ENCODE measurements at regions not wholly inside any gene's neighbourhood (a gene's known extent, or its start where the extent isn't known, plus 50 kb on each side); places are given as distances from the start of the nearest gene placed in this dataset.

DNA sequence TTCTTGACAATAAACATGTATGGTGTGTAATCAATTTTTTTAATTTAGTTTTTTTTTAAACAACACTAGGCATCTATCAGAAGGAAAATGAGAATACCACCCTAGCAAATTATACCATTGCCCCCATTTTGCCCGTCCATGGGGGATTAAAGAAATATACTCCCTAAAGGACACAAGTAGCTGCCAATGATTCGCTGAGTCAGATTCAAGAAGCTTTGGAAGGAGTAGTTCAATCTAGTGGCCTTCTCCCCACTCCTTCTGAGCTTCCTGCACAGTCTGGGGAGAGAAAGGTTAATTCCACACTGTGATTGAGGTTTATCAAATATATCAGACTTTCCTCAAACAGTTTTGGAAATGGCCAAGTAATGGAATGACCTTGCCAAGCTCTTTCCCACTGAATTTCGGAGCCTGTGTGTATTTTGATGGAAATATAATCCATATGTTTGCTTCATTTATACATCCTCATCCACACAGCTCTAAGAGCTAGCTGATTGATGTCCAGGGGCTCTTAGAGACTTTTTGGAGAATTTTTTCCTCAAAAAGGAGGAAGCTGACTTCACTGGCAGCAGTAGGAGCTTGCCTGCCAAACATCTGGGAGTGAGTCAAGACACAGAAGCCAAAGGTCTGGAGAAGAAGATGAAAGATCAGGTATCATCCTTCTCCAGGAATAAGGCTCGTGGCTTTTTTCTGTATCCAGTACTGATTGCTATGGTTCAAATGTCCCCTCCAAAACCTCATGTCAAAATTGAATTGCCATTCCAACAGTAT lies 478.5 kb upstream of the PROK2 start:
- Histone ChIP-seq H3K9ac (no peak overlapping the region), H3K4me1 (peaks cover 34 to 55% (median 51%) of the 10 kb centered on the region in 10 experiments), H4K20me1 (peaks cover 0 to 4% (median 0%) of the 10 kb centered on the region in 11 experiments; a peak in 1 of 22 replicates), H3K27ac (no peak overlapping the region), H3K27me3 (peaks cover 0 to 22% (median 4%) of the 10 kb centered on the region in 11 experiments; a peak in 5 of 22 replicates), H3K4me2 (no peak overlapping the region), H3K36me3 (no peaks in the 10 kb centered on the region), H3K9me3 (replicated peaks in 1 of 11) (no peaks in the 10 kb centered on the region), H3K4me3 (no peak overlapping the region)
- no peak for TF ChIP-seq Cebpa-rat (IDR thresholded peaks at IDR 0.05)

DNA sequence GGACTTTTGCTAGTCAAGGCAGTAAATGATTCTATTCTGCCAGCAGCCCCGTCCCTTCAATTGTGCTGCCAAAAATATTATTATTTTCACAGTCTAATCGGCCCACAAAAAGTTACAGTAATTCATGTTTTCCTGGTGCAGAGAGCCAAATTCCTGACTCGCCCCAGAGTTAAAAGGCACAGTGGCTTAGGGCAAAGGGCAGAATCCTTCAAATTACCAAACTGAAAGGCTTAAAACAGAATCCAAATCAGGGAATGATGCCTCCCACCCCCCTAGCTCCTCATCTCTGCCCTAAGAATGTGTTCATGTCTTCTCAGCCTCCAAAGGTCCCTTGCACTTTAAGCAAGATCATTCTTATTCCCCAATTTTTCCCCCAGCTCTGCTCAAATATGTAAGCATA lies 477.8 kb upstream of the PROK2 start:
- H3K9me3 ChIP-seq (replicated peaks in 1 of 11) = peaks cover 0 to 5% (median 2%) of the 10 kb centered on the region in 11 experiments; a peak in 10 of 22 replicates
- H3K4me1 ChIP-seq = peaks cover 34 to 62% (median 56%) of the 10 kb centered on the region in 10 experiments
- no peak overlapping the region for H3K9ac ChIP-seq
- no peaks in the 10 kb centered on the region for H3K36me3 ChIP-seq
- TF ChIP-seq Cebpa-rat (IDR thresholded peaks at IDR 0.05) = no peak
- H3K4me3 ChIP-seq = no peak overlapping the region
- H4K20me1 ChIP-seq = peaks cover 0 to 4% (median 0%) of the 10 kb centered on the region in 11 experiments; a peak in 1 of 22 replicates
- no peak overlapping the region for H3K27ac ChIP-seq
- H3K4me2 ChIP-seq = 0 out of 22 replicates have a peak overlapping the region, but pooled peaks of 1 of the 11 experiments have one; percentile 39
- H3K27me3 ChIP-seq = peaks cover 0 to 22% (median 4%) of the 10 kb centered on the region in 11 experiments; a peak in 5 of 22 replicates

DNA sequence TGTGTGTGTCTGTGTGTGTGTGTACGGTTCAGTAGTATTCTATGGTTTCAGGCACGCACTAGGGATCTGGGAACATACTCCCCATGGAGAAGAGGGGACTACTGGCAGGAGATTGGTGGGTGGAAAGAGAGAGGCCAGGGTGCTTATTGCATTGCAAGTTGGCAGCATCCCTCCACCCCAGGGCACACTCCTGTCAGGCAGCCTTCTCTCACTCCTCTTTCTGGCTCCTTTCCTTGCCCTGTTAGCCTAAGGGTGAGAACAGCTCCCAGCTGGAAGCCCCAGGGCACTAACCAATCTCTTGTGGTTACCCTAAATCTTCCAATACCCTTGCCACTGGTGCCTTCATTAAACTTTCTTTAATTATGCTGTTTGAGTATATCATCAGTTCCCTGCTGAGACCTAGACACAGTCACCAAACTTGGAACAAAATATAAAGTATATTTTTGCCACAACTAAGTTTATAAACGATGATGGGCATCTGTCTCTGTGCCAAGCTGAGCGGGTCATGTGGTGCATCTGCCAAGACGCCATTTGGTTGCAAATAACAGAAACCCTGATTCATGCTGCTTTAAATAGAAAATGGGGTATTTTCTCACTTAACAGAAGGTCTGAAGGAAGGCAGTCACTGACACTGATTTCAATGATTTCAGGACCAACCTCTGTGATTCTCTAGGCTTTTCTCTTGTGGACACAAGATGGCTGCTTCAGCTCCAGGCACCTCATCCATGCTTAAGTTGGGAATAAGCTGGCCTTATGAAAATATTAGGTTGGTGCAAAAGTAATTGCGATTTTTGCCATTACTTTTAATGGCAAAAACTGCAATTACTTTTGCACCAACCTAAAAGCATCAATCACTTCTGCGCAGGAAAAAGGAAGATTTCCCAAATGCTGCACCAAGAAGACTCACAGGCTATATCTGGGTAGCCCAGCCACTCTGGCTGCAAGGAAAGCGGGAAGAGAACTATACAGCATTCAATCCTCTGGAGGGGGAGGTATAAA lies 476.9 kb upstream of the PROK2 start:
- Histone ChIP-seq H4K20me1 (peaks cover 0 to 4% (median 0%) of the 10 kb centered on the region in 11 experiments; a peak in 1 of 22 replicates), H3K4me1 (peaks cover 28 to 63% (median 58%) of the 10 kb centered on the region in 10 experiments), H3K9me3 (replicated peaks in 1 of 11) (peaks cover 0 to 10% (median 4%) of the 10 kb centered on the region in 11 experiments; a peak in 10 of 22 replicates), H3K36me3 (no peaks in the 10 kb centered on the region), H3K4me2 (peak overlapping the region in 7 of 11 experiments; percentile 1 to 39 (median 6); a peak in 6 of 22 replicates), H3K9ac (no peak overlapping the region), H3K4me3 (no peak overlapping the region), H3K27me3 (peaks cover 0 to 22% (median 4%) of the 10 kb centered on the region in 11 experiments; a peak in 5 of 22 replicates), H3K27ac (no peak overlapping the region)
- TF ChIP-seq Cebpa-rat (IDR thresholded peaks at IDR 0.05) = no peak

DNA sequence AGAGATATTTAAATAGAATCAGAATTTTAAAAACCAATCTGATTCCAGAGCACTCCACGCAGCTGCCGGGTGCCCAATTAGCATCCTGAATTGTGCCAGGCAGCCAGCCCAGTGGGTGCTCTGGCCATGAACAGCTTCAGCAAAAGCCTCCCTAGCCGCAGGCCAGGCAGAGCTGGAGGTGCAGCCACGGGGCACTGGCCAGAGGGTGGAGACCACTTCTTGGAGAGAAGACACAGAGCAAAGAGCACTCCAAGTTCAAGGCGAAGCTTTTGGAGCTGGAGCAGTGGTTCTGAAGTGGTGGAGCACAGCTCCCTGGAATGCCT lies 475.6 kb upstream of the PROK2 start:
- Histone ChIP-seq H3K36me3 (no peaks in the 10 kb centered on the region), H3K4me2 (peak overlapping the region in 8 of 11 experiments; percentile 18 to 92 (median 86); a peak in 14 of 22 replicates), H3K27me3 (peaks cover 0 to 12% (median 0%) of the 10 kb centered on the region in 11 experiments; a peak in 4 of 22 replicates), H3K9me3 (replicated peaks in 1 of 11) (peaks cover 0 to 10% (median 4%) of the 10 kb centered on the region in 11 experiments; a peak in 10 of 22 replicates), H3K4me3 (no peak overlapping the region), H3K27ac (0 out of 22 replicates have a peak overlapping the region, but pooled peaks of 1 of the 11 experiments have one; percentile 84), H3K9ac (no peak overlapping the region), H3K4me1 (peaks cover 24 to 63% (median 59%) of the 10 kb centered on the region in 10 experiments), H4K20me1 (no peaks in the 10 kb centered on the region)
- TF ChIP-seq Cebpa-rat (IDR thresholded peaks at IDR 0.05) = no peak

DNA sequence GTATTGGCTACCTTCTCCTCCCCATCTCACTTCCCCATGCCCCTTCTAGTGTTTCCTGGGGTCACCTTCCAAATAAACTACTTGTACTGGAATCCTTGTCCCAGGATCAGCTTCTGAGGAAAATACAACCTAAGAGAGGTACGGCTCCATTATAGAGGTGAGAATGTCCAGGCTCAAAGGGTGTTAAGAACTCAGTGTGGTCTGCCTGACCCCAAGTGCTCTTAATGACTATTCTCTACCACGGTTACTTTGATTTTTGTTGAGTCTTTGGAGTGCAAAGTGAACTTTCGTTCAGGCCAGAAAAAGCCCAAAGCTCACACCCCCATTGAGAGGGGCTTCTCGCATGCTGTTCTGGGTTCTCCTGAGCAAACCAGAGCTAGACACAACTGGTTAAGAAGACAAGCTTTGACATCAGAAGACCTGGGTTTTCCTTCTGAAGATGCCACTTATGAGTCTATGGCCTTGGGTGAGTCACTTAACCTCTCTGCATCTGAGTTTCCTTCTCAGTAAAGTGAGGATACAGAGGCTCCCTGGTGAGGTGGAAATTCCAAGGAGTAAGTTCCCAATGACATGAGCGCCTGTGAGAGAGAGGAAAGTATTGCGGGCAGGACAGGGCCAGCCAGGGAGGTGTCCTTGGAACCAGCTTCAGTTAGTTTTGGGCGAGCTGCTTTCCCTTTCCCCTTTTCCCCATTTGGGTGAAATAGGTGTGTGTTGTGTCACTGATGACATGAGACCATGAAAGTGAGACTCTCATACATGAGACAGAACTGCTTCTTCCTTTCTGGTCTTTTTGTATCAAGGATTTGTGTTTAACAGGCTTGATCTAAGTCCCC lies 475.0 kb upstream of the PROK2 start:
- H3K4me1 ChIP-seq = peaks cover 28 to 68% (median 62%) of the 10 kb centered on the region in 10 experiments
- H4K20me1 ChIP-seq = no peaks in the 10 kb centered on the region
- H3K27ac ChIP-seq = peak overlapping the region in 7 of 11 experiments; percentile 49 to 84 (median 65); a peak in 8 of 22 replicates
- H3K4me3 ChIP-seq = no peak overlapping the region
- no peaks in the 10 kb centered on the region for H3K36me3 ChIP-seq
- H3K27me3 ChIP-seq = peaks cover 0 to 9% (median 0%) of the 10 kb centered on the region in 11 experiments; a peak in 1 of 22 replicates
- H3K9me3 ChIP-seq (replicated peaks in 1 of 11) = peaks cover 0 to 10% (median 4%) of the 10 kb centered on the region in 11 experiments; a peak in 10 of 22 replicates
- H3K9ac ChIP-seq = no peak overlapping the region; a peak in 1 of 22 replicates
- no peak for TF ChIP-seq Cebpa-rat (IDR thresholded peaks at IDR 0.05)
- peak overlapping the region in 10 of 11 experiments; percentile 76 to 92 (median 86); a peak in 19 of 22 replicates for H3K4me2 ChIP-seq

DNA sequence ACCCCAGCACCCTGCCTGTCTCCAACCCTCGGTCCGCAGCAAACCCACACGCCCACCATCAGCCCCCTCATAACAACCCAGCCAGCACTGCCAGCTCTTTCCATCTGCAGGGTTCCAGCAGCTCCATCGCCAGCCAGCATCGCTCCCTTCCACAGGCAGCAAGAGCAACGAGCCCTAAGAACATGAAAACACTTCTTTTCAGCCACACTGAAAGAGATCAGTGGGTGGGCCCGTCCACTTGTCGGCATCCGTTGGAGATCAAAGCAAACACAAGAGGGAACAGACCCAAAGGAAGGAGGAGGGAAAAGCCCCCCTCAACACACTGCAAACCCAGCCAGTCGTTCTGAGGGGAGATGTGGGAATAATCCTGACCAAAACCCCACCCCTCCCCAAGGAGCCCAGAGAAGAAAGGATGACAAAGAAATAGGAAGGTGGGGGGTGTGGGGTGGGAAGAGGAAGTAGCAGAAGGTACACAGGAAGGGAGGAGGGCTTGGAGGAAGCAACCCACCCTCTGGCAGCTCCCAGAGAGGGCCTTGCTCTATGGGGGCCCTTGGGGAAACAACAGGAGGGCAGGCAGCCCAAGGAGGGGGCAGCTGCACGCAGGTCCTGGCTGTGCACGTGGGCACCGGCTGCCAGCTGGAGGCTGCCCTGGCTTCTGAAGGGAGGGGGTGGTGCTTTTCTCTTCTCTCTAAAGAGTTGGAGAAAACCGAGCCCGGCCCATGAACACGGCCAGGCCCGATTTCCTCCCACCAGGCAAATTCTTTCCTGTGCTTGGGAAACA lies 473.6 kb upstream of the PROK2 start:
- peaks cover 28 to 76% (median 67%) of the 10 kb centered on the region in 10 experiments for H3K4me1 ChIP-seq
- peaks cover 0 to 5% (median 0%) of the 10 kb centered on the region in 11 experiments; a peak in 1 of 22 replicates for H3K27me3 ChIP-seq
- peak overlapping the region in 2 of 10 experiments; percentile 7 to 33; a peak in 3 of 20 replicates for H3K4me3 ChIP-seq
- TF ChIP-seq Cebpa-rat (IDR thresholded peaks at IDR 0.05) = no peak
- peaks cover 0 to 10% (median 4%) of the 10 kb centered on the region in 11 experiments; a peak in 10 of 22 replicates for H3K9me3 ChIP-seq (replicated peaks in 1 of 11)
- no peaks in the 10 kb centered on the region for H3K36me3 ChIP-seq
- H3K9ac ChIP-seq = peak overlapping the region in 8 of 11 experiments; percentile 36 to 67 (median 48); a peak in 15 of 22 replicates
- H4K20me1 ChIP-seq = no peaks in the 10 kb centered on the region
- peak overlapping the region; percentile 60 to 92 (median 86) for H3K4me2 ChIP-seq
- H3K27ac ChIP-seq = peak overlapping the region in 8 of 11 experiments; percentile 49 to 84 (median 64); a peak in 16 of 22 replicates

DNA sequence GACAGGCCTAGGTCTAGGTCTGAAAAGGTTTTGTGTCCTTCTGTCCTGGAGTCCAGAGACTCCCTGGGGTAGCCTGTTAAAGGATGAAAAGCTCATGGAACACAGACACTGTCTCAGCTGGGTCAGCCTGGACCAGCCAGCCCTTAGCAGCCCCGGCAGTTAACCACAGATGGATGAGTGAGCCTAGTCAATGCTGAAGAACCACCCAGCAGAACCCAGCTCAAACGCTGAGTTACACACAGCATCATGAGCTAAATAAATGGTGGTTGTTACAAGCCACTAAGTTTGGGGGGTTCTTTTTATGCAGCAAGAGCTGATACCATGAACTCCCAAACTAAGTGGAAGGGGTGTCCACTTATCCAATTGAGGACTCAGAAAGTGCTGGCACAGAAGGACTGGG lies 472.8 kb upstream of the PROK2 start:
- Histone ChIP-seq H3K4me1 (peaks cover 28 to 76% (median 67%) of the 10 kb centered on the region in 10 experiments), H3K4me3 (no peak overlapping the region), H3K4me2 (peak overlapping the region in 10 of 11 experiments; percentile 76 to 92 (median 86); a peak in 19 of 22 replicates), H3K9me3 (replicated peaks in 1 of 11) (peaks cover 0 to 10% (median 4%) of the 10 kb centered on the region in 11 experiments; a peak in 10 of 22 replicates), H4K20me1 (no peaks in the 10 kb centered on the region), H3K27me3 (no peaks in the 10 kb centered on the region), H3K36me3 (no peaks in the 10 kb centered on the region), H3K9ac (0 out of 22 replicates have a peak overlapping the region, but pooled peaks of 1 of the 11 experiments have one; percentile 64), H3K27ac (peak overlapping the region in 6 of 11 experiments; percentile 64 to 84 (median 68); a peak in 10 of 22 replicates)
- no peak for TF ChIP-seq Cebpa-rat (IDR thresholded peaks at IDR 0.05)

All from BLaER1 treated with 17β-estradiol and CSF1 and Interleukin-3, amounts not matched to agents 10 nM and 100 nM (cell line).